ENCODE measurements at regions not wholly inside any gene's neighbourhood (a gene's known extent, or its start where the extent isn't known, plus 50 kb on each side); places are given as distances from the start of the nearest gene placed in this dataset.

- TF ChIP-seq SNAI2 (CRISPR knock-in tag; IDR thresholded peaks at IDR 0.05) (no peak), ZNF565 (CRISPR knock-in tag; conservative IDR thresholded peaks at IDR 0.05; ENCODE audit: low read depth) (no peak), CREB5 (CRISPR knock-in tag; IDR thresholded peaks at IDR 0.05; ENCODE audit: low read depth) (no peak)
These were observed 445.0 kb downstream of the SETD4 start for GRCh38 chr21:35615325-35615724.

Measured in SK-N-SH treated with all-trans-retinoic acid at 6 μM for 48 hours (cell line).